Endothelial cell of umbilical vein (primary cell): ENCODE measurements at regions not wholly inside any gene's neighbourhood (a gene's known extent, or its start where the extent isn't known, plus 50 kb on each side); places are given as distances from the start of the nearest gene placed in this dataset.

ENCODE experiments used
- BruUV-seq: library from RNA; stranded (reverse); fragments of 400-500 nt; replicated peaks from 2 replicates; lab custom pipeline; 2021; lab: Mats Ljungman, UMichigan
- CTCF ChIA-PET: fragments of 300-600, 350-600 bp; sonication (Branson Sonifier 250); formaldehyde crosslinking; loops from one replicate; lab custom pipeline; 2021; ENCODE audit warnings: antibody characterized with exemption, inconsistent platforms; lab: Charles Lee
- POLR2A ChIA-PET: fragments of 300-600, 350-600 bp; sonication (Branson Sonifier 250); formaldehyde crosslinking; loops from one replicate; lab custom pipeline; 2021; ENCODE audit warnings: antibody characterized with exemption, inconsistent platforms; lab: Charles Lee
- DNase-seq: peaks from one replicate; pipeline ENCODE4 v3.0.0-alpha.2; 2011; ENCODE audit warnings: low read depth, low spot score
- FAIRE-seq: peaks from 2 replicates; lab custom pipeline; 2011; peaks lifted over from hg19 to GRCh38; lab: Jason Lieb, UNC
- H2AFZ ChIP-seq: 2 replicates; pipeline ENCODE4 v1.6.0; 2012; ENCODE audit warnings: low read depth, low read length, control low read depth, inconsistent platforms
- H3K27ac ChIP-seq: 2 replicates; pipeline ENCODE4 v1.5.1; 2011; ENCODE audit warnings: low read depth, mild to moderate bottlenecking, control low read depth, low read length, moderate library complexity; ENCODE audit not compliant: insufficient read depth
- H3K27me3 ChIP-seq, 2 experiments: 2 replicates each; pipeline versions ENCODE4 v1.6.0 to v1.6.1; 2011; ENCODE audit warnings: low read length in 2 of 2, mixed read lengths in 1 of 2; ENCODE audit not compliant: control insufficient read depth in 2 of 2, insufficient read depth in 2 of 2
- H3K36me3 ChIP-seq, 2 experiments: 2 replicates in 1 of 2; 3 replicates in 1 of 2; pipeline ENCODE4 v1.5.1; 2011; ENCODE audit warnings: low read length in 2 of 2, mild to moderate bottlenecking in 1 of 2, moderate library complexity in 1 of 2; ENCODE audit not compliant: control insufficient read depth in 2 of 2, insufficient read depth in 2 of 2; ENCODE audit errors: extremely low read depth in 1 of 2
- H3K4me1 ChIP-seq: 3 replicates; pipeline ENCODE4 v1.5.1; 2011; ENCODE audit warnings: mild to moderate bottlenecking, low read length; ENCODE audit not compliant: control insufficient read depth, insufficient read depth; ENCODE audit errors: extremely low read depth
- H3K4me2 ChIP-seq: 2 replicates; pipeline ENCODE4 v1.6.1; 2011; ENCODE audit warnings: low read length, control low read depth, mixed read lengths; ENCODE audit not compliant: insufficient read depth
- H3K4me3 ChIP-seq, 3 experiments: fragments of 200-600 bp in 1 of 3; sonication (generic), shearing (Covaris generic) in 1 of 3; replicated peaks in 1 of 3; 2 replicates each; pipeline ENCODE4 v1.5.1; 2011 to 2016; ENCODE audit warnings: control low read depth in 3 of 3, low read length in 3 of 3, mild to moderate bottlenecking in 2 of 3, inconsistent platforms in 1 of 3, low read depth in 1 of 3, moderate library complexity in 1 of 3; ENCODE audit not compliant: insufficient read depth in 1 of 3
- H3K79me2 ChIP-seq: 2 replicates; pipeline ENCODE4 v1.6.0; 2012; ENCODE audit warnings: low read length, inconsistent platforms; ENCODE audit not compliant: control insufficient read depth, insufficient read depth
- H3K9ac ChIP-seq: replicated peaks from 2 replicates; pipeline ENCODE3; 2011; ENCODE audit warnings: low read length, control low read depth; ENCODE audit not compliant: insufficient read depth; ENCODE audit errors: extremely low read depth
- H3K9me1 ChIP-seq: replicated peaks from 3 replicates; pipeline ENCODE4 v1.6.0; 2011; ENCODE audit warnings: mild to moderate bottlenecking, low read length; ENCODE audit not compliant: control insufficient read depth, insufficient read depth; ENCODE audit errors: extremely low read depth
- H3K9me3 ChIP-seq: replicated peaks from 2 replicates; pipeline ENCODE4 v1.5.1; 2012; ENCODE audit warnings: low read length, inconsistent platforms; ENCODE audit not compliant: control insufficient read depth, insufficient read depth
- H4K20me1 ChIP-seq: replicated peaks from 2 replicates; pipeline ENCODE3; 2011; ENCODE audit warnings: mild to moderate bottlenecking, low read length; ENCODE audit not compliant: control insufficient read depth, insufficient read depth; ENCODE audit errors: extremely low read depth
- EZH2 ChIP-seq: IDR thresholded peaks from 2 replicates; pipeline ENCODE4 v1.6.1; 2012; ENCODE audit warnings: borderline replicate concordance, low read depth, mild to moderate bottlenecking, moderate library complexity, low read length, inconsistent platforms; ENCODE audit not compliant: severe bottlenecking
- FOS ChIP-seq: IDR thresholded peaks from 2 replicates; pipeline ENCODE4 v1.6.1; 2011; ENCODE audit warnings: mild to moderate bottlenecking, low read length, moderate library complexity, borderline replicate concordance; ENCODE audit not compliant: insufficient read depth
- GATA2 ChIP-seq: IDR thresholded peaks from 2 replicates; pipeline ENCODE4 v1.7.0; 2011; ENCODE audit warnings: low read depth, mild to moderate bottlenecking, moderate library complexity, mixed read lengths, low read length; ENCODE audit not compliant: insufficient read length, insufficient read depth
- JUN ChIP-seq: IDR thresholded peaks from 2 replicates; pipeline ENCODE4 v1.6.1; 2011; ENCODE audit warnings: borderline replicate concordance, low read depth; ENCODE audit not compliant: insufficient read length, insufficient read depth
- MYC ChIP-seq: IDR thresholded peaks from one replicate; pipeline ENCODE4 v1.6.1; 2011; ENCODE audit warnings: mild to moderate bottlenecking, low read depth, low read length
- POLR2AphosphoS5 ChIP-seq: IDR thresholded peaks from 2 replicates; pipeline ENCODE4 v1.6.1; 2012; ENCODE audit warnings: low read depth, mild to moderate bottlenecking, control low read depth, low read length, moderate library complexity; ENCODE audit not compliant: insufficient read depth
- dilution Hi-C: fragments of 300-500 bp; cut with MboI; formaldehyde crosslinking; loops from one replicate; pipeline ENCODE4 v1.15.0; 2019; ENCODE audit warnings: low sequenced_read_pairs; ENCODE audit not compliant: extremely low pct_ligation_motif_present
- intact Hi-C: fragments of 100-400 bp; cut with micrococcal nuclease; formaldehyde crosslinking; loops from one replicate; pipeline ENCODE4 v1.10.0; 2022
- TF ChIP-seq, protein P1 (sequence below): IDR thresholded peaks from 2 replicates; pipeline ENCODE4 v1.6.1; 2011; ENCODE audit not compliant: insufficient read depth, insufficient read length

DNA sequence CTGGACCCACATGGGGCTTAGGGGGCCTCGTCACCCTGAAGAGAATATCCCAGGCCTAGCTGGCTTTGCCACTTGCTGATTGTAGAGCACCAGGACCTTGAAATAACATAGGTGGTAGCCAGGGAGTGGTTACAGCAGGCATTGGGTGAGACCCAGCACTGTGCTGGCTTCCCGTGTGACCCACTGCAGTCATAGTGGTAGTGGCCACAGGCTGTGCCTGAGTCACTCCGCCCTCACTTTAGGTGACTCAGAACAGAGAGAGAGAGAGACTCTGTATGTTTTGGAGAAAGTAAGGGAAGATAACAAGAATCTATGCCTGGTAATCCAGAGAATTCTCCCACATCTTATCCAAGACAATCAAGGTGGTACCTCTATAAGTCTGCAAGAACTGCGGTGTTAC lies 98.7 kb upstream of the LHX8 start:
- intact Hi-C loops: no loop called here
- Histone ChIP-seq H3K9me3 (no peaks in the 10 kb centered on the region), H3K79me2 (no peaks in the 10 kb centered on the region), H3K4me2 (no peak overlapping the region), H3K9ac (no peak overlapping the region), H3K4me1 (no peaks in the 10 kb centered on the region), H4K20me1 (no peaks in the 10 kb centered on the region), H3K4me3 (no peak overlapping the region), H3K27me3 (no peaks in the 10 kb centered on the region), H3K9me1 (no peaks in the 10 kb centered on the region), H3K36me3 (no peaks in the 10 kb centered on the region), H2AFZ (no peak overlapping the region), H3K27ac (no peak overlapping the region)
- no peak for DNase-seq
- ChIA-PET CTCF (no interaction called here), POLR2A (no interaction called here)
- dilution Hi-C loops: no loop called here
- no TSS peak for BruUV-seq
- no peak for FAIRE-seq
- TF ChIP-seq MYC (no peak), FOS (no peak), POLR2AphosphoS5 (no peak)

DNA sequence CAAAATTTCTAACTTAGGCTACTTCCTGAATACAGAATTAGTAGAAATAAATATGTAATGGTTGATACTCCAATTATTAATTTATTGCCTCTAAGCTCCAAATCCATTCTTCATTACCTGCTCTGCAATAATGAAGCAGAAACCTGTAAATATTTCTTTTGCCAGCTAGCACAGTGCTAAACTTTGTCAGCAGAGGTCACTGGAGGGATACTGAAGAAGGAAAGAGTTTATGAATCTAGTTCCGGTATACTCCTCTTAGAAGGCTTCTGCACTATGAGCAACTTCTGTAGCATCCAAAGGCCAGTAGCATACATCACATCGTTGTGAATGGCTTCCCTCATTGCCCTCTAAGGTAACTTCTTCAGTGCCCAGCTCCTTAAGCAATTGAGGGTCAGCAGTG lies 81.0 kb upstream of the LHX8 start:
- BruUV-seq: no TSS peak
- DNase-seq: peak; percentile 14

More for the DNA sequence above, 81.0 kb upstream of the LHX8 start:
- FAIRE-seq: no peak
- H3K36me3 ChIP-seq: no peaks in the 10 kb centered on the region
- H3K9me1 ChIP-seq: no peaks in the 10 kb centered on the region
- intact Hi-C loops (loop anchor here (1.0 kb wide), 1 partner anchor 150 kb away; no protein-coding TSS in a partner anchor), dilution Hi-C loops (no loop called here)
- H3K27me3 ChIP-seq: no peaks in the 10 kb centered on the region
- no peaks in the 10 kb centered on the region for H4K20me1 ChIP-seq
- no peak overlapping the region for H2AFZ ChIP-seq
- no peak for TF ChIP-seq JUN
- no peak for TF ChIP-seq EZH2
- no peak for TF ChIP-seq GATA2
- TF ChIP-seq, protein P1, sequence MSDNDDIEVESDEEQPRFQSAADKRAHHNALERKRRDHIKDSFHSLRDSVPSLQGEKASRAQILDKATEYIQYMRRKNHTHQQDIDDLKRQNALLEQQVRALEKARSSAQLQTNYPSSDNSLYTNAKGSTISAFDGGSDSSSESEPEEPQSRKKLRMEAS: no peak
- H3K27ac ChIP-seq: no peak overlapping the region
- no peak overlapping the region for H3K9ac ChIP-seq
- no peaks in the 10 kb centered on the region for H3K9me3 ChIP-seq
- H3K4me2 ChIP-seq: no peak overlapping the region
- no peak overlapping the region for H3K4me3 ChIP-seq
- CTCF ChIA-PET: interaction anchor here (1.2 to 1.9 kb wide), 3 partner anchors 82 to 281 kb away, joined by 3 to 5 read pairs (median 5); partner anchors contain the start of gene LHX8
- no peaks in the 10 kb centered on the region for H3K4me1 ChIP-seq
- no peaks in the 10 kb centered on the region for H3K79me2 ChIP-seq
- POLR2A ChIA-PET: no interaction called here
